GM18907 (cell line): ENCODE measurements at regions not wholly inside any gene's neighbourhood (a gene's known extent, or its start where the extent isn't known, plus 50 kb on each side); places are given as distances from the start of the nearest gene placed in this dataset.

Experiments used
- ATAC-seq: cut with Tn5 transposase; IDR thresholded peaks from one replicate; pipeline ENCODE4 v1.9.1; 2021; ENCODE audit warnings: mild to moderate bottlenecking, moderate library complexity; ENCODE audit not compliant: unreplicated experiment

GRCh38 chr2:82875858-82876257 is 1583.2 kb downstream of the SUCLG1 start:
- ATAC-seq, result no peak

DNA sequence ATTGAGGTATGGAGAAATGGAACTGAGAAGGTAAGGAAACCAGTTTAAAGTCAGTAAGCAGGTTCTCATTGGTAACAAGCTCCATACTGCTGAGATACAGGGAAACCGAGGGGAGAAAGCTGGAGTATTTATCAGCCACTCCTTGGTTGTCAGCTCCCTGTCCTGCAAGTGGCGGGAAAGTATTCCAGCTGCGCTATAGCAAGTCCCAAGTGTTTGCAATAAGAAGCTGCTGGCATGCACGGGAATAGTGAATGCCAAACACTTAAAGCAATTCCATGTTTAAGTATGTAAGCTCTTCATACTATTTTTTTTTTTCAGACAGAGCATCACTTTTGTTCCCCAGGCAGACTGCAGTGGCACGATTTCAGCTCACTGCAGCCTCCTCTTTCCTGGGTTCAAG is 1601.1 kb downstream of the SUCLG1 start:
- ATAC-seq, result no peak

- ATAC-seq, result no peak
Observed at GRCh38 chr2:82853299-82853698, 1605.8 kb downstream of the SUCLG1 start.

DNA sequence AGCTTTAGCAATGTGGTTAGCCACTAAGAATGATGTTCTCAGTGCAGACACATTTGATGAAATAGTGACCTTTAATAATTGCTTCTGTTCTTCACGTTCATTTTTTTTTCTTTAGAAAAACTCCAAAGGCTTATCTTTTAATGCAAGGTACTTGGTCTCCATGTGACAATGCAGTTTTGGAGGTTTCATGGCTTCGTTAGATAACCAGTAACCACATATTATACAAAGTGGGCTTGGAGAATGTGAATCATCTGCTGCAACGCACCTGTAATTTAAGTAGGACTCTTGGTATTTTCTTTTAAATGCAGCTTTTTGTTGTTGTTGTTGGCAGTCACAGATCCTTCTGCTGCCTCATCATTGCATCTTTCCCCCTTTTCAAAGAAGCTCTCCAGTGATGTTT is 1606.3 kb downstream of the SUCLG1 start:
- no peak for ATAC-seq

GRCh38 chr2:82848285-82848684 is 1610.8 kb downstream of the SUCLG1 start:
- no peak for ATAC-seq

GRCh38 chr2:82839036-82839435 is 1620.0 kb downstream of the SUCLG1 start:
- no peak for ATAC-seq

- no peak for ATAC-seq
Observed at GRCh38 chr2:82837588-82838304, 1621.3 kb downstream of the SUCLG1 start.

- no peak for ATAC-seq
Observed at GRCh38 chr2:82834893-82835292, 1624.2 kb downstream of the SUCLG1 start.

DNA sequence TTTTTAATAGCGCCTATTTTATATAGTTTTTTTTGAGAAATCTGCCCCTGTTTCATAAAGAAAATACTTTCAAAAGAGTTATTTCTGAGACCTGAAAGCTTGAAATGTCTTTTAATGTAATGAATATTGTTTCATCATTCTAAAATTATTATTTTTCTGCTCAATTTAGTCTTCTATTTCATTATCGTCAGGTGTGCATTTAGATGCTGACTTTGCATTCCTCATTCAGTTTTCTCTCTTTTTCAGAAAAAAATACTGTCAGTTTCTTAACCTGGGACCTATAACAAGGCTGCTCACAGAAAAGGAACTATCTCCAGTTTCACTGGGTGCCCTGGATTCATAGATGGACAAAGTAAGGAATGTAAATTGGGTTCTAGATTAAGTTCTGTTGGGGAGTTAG is 1631.7 kb downstream of the SUCLG1 start:
- no peak for ATAC-seq

- no peak for ATAC-seq
Observed at GRCh38 chr2:82826437-82826836, 1632.6 kb downstream of the SUCLG1 start.

GRCh38 chr2:82825410-82826090 is 1633.5 kb downstream of the SUCLG1 start:
- no peak for ATAC-seq

DNA sequence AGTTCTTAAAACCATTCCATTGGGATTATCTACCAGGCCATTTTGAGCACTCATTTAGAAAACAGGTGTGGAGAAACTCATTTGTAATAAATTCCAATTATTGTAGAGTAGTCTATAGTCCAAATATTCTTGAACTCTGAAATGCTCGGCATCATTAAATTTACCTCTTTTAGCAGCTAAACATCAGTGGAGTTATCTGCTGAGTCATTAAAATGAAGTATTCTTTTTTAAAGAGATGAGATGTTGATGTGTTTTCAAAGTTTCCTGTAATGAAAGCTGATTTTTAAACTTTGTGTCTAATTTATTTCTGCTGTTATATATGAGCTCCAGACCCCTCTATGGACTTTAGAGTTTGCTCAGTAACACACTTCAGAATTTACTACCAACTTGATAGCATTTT is 1635.2 kb downstream of the SUCLG1 start:
- no peak for ATAC-seq

DNA sequence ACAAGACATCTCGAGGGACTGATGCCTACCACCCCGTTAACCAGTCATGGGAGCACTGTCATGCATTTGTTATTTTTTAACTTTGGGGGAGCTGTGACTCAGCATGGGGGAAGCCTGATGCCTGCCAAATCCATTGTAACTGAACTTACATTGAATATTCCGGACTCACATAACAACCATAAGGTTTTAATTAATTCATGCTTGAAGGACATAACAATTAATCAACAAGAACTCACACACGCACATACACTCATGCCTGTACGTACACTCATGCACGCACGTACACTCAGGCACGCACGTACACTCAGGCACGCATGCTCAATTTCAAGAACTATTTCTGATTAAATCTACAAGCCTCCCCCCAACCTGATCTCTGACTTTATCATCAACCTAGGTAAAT is 1639.1 kb downstream of the SUCLG1 start:
- ATAC-seq, result no peak

- ATAC-seq, result no peak
Observed at GRCh38 chr2:82814146-82814545, 1644.9 kb downstream of the SUCLG1 start.

DNA sequence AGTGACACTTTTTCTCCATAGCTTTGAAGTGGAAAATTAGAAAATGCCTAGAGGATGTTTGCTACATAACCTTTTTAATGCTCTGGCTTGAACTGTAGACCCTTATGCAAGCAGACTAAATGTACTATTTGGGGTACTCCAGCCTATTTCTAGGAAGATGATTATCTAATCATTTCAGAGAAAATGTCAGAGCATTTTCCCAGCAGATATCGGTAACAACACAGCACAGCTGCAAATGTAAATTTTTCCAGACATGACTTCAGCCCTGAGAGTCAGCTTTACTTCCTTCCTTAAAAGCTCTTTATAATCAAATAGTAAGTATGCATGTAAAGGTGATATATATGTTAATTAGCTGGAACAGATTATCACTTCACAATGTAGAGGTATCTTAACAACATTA is 1647.1 kb downstream of the SUCLG1 start:
- no peak for ATAC-seq

DNA sequence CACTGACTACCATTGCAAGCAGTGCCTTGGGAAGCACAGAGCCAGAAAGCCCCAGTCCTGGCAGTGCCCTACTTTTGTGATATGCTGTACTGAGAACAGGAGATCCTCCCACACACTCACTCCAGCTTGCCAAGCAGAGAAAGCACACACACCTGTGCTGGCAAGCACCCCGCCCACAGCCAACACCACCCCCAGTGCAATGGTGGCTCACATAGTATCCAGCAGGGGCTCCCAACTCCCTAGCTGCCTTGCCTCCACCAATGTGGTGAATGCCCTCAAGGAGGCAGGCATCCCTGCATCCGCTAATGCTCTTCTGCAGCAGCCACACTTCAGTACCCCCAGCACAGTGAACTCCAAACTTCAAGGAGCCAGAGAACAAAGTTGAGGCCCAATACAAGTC is 1655.8 kb downstream of the SUCLG1 start:
- no peak for ATAC-seq

DNA sequence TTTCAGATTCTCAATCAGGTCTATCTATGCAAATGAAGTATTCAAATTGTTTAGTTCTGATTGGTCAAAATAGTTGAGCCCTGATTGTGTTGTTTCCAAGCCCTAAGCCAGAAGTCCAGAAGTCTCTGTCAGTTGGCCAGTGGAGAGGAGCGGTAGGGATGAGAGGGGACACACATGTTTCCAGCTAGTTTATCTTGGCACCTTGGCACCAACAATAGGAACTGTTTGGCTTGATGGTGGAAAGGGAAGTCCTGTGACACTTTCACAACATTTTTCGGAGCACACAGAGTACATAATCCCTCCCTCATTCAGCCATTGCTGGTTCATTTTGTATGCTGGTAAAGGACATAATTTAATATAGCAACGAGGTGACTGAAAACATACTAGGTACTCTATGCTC is 1661.6 kb downstream of the SUCLG1 start:
- no peak for ATAC-seq

- ATAC-seq, result no peak
Observed at GRCh38 chr2:82796132-82796531, 1662.9 kb downstream of the SUCLG1 start.

GRCh38 chr2:82795446-82795845 is 1663.6 kb downstream of the SUCLG1 start:
- ATAC-seq, result no peak

DNA sequence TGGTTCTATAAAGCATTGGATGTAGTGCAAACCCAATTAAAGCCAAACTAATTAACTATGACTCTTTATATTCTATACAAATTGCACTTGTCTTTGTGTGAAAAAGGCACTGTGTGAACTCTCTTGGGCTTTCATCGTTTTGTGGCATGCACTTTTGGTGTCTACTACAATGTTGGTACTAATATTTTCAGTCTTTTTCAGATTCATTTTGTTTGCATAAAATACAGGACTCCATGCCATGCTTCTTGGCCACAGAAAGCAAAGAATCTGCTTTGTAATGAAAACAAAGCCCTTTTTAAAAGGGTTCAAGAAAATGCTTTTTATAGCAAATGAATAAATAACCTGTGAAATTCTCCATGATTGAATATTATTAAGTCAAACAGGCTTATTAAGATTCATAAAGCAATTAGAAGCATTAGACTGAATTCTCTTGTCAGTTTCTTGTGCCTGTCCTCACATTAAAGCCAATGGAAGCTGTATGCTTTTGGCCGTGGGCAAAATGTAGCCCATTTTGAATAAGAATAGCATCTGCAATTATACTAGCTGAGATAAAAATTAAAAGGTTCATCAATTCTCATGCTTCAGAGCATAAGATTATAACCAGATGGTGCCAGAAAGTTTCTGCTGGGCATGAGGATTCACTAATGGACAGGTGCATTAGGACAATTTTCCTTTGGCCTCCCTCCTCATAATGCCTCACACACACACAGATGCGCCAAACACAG is 1665.2 kb downstream of the SUCLG1 start:
- ATAC-seq, result no peak

DNA sequence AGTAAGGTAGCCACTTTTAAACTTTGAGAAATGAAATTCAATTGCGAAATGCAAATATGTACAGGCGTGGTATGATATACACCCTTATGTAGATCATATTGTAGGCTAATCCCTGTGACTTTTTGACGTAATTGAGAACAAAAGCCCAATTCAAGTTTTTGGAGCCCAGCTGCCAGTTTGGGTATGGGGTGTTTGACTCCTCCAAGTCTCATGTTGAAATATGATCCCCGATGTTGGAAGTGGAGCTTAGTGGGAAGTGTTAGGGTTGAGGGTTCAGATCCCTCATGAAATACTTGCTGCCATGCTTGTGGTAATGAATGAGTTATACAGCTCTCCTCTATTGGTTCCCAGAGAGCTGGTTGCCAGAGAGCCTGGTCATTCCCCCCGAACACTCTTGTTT is 1666.8 kb downstream of the SUCLG1 start:
- ATAC-seq, result no peak
